ENCODE measurements at regions not wholly inside any gene's neighbourhood (a gene's known extent, or its start where the extent isn't known, plus 50 kb on each side); places are given as distances from the start of the nearest gene placed in this dataset.

- H3K9me3 ChIP-seq, result no peaks in the 10 kb centered on the region
- WGBS, 2 donors, result 92 to 97% methylated on average over 1 of the region's 1 CpG
- TF ChIP-seq EP300 (IDR thresholded peaks at IDR 0.05) (no peak), CTCF (IDR thresholded peaks at IDR 0.05) (no peak), POLR2A (IDR thresholded peaks at IDR 0.05) (no peak)
- H3K4me1 ChIP-seq, result no peaks in the 10 kb centered on the region
- no peak overlapping the region for H3K4me3 ChIP-seq
- H3K36me3 ChIP-seq, result no peaks in the 10 kb centered on the region
- no peak for DNase-seq (ENCODE audit: low spot score in 2 of 2)
- H3K27me3 ChIP-seq, result peaks cover 6 to 97% of the 10 kb centered on the region in 2 donors
- no peak overlapping the region for H3K27ac ChIP-seq
Measured at GRCh38 chr7:25868509-25868908, 283.5 kb upstream of the NFE2L3 start.

- H3K27me3 ChIP-seq, result peaks cover 6 to 97% of the 10 kb centered on the region in 2 donors
- no peak for TF ChIP-seq CTCF (IDR thresholded peaks at IDR 0.05)
- TF ChIP-seq POLR2A (IDR thresholded peaks at IDR 0.05), result no peak
- no peak for TF ChIP-seq EP300 (IDR thresholded peaks at IDR 0.05)
- H3K4me1 ChIP-seq, result no peaks in the 10 kb centered on the region
- H3K36me3 ChIP-seq, result no peaks in the 10 kb centered on the region
- H3K4me3 ChIP-seq, result no peak overlapping the region
- WGBS, 2 donors, result 85 to 87% methylated on average over 3 of the region's 3 CpGs
- no peak overlapping the region for H3K27ac ChIP-seq
- no peaks in the 10 kb centered on the region for H3K9me3 ChIP-seq
- no peak for DNase-seq (ENCODE audit: low spot score in 2 of 2)
Measured at GRCh38 chr7:25870574-25870973, 281.4 kb upstream of the NFE2L3 start.

- Histone ChIP-seq H3K27ac (no peak overlapping the region), H3K36me3 (no peaks in the 10 kb centered on the region), H3K27me3 (peaks cover 0 to 94% of the 10 kb centered on the region in 2 donors), H3K4me3 (no peak overlapping the region), H3K9me3 (no peaks in the 10 kb centered on the region), H3K4me1 (no peaks in the 10 kb centered on the region)
- TF ChIP-seq EP300 (IDR thresholded peaks at IDR 0.05) (no peak), POLR2A (IDR thresholded peaks at IDR 0.05) (no peak), CTCF (IDR thresholded peaks at IDR 0.05) (no peak)
- DNase-seq (ENCODE audit: low spot score in 2 of 2), result no peak
- 95 to 96% methylated on average over 3 of the region's 3 CpGs for WGBS, 2 donors
Measured at GRCh38 chr7:25876092-25876491, 275.9 kb upstream of the NFE2L3 start.

GRCh38 chr7:25877802-25878789, 273.9 kb upstream of the NFE2L3 start:
- Histone ChIP-seq H3K27me3 (peaks cover 0 to 94% of the 10 kb centered on the region in 2 donors), H3K9me3 (no peaks in the 10 kb centered on the region), H3K27ac (no peak overlapping the region), H3K4me3 (no peak overlapping the region), H3K36me3 (no peaks in the 10 kb centered on the region), H3K4me1 (no peaks in the 10 kb centered on the region)
- WGBS, 2 donors, result 68 to 71% methylated on average over 9 of the region's 9 CpGs
- no peak for DNase-seq (ENCODE audit: low spot score in 2 of 2)
- TF ChIP-seq EP300 (IDR thresholded peaks at IDR 0.05) (no peak), CTCF (IDR thresholded peaks at IDR 0.05) (no peak), POLR2A (IDR thresholded peaks at IDR 0.05) (no peak)

GRCh38 chr7:25879799-25880198, 272.2 kb upstream of the NFE2L3 start:
- no peaks in the 10 kb centered on the region for H3K4me1 ChIP-seq
- no peak overlapping the region for H3K4me3 ChIP-seq
- H3K27ac ChIP-seq, result no peak overlapping the region
- WGBS, 2 donors, result 74 to 82% methylated on average over 3 of the region's 3 CpGs
- DNase-seq (ENCODE audit: low spot score in 2 of 2), result no peak
- H3K9me3 ChIP-seq, result no peaks in the 10 kb centered on the region
- TF ChIP-seq POLR2A (IDR thresholded peaks at IDR 0.05) (no peak), CTCF (IDR thresholded peaks at IDR 0.05) (no peak), EP300 (IDR thresholded peaks at IDR 0.05) (no peak)
- H3K36me3 ChIP-seq, result no peaks in the 10 kb centered on the region
- peaks cover 0 to 97% of the 10 kb centered on the region in 2 donors for H3K27me3 ChIP-seq
